Heart right ventricle (tissue), 16 donors: ENCODE measurements at regions not wholly inside any gene's neighbourhood (a gene's known extent, or its start where the extent isn't known, plus 50 kb on each side); places are given as distances from the start of the nearest gene placed in this dataset.

Source experiments
- ATAC-seq, 8 donors: fragments of 200-7000 bp; cut with Tn5 transposase; one replicate each; pipeline ENCODE4 v1.9.1; 2020; ENCODE audit warnings: mild to moderate bottlenecking in 8 of 8, moderate library complexity in 8 of 8, moderate number of reproducible peaks in 1 of 8
- DNase-seq, 2 donors: peaks; one replicate each; pipeline ENCODE4 v3.0.0-alpha.2; 2020
- H3K27ac ChIP-seq, 10 donors: fragments of 200-600 bp; sonication (generic) in 2 of 10; one replicate each; pipeline versions ENCODE4 v1.5.0 to v1.8.0; 2020 to 2022; ENCODE audit warnings: mild to moderate bottlenecking in 3 of 10
- H3K27me3 ChIP-seq, 7 donors: fragments of 200-600 bp; one replicate each; pipeline ENCODE4 v1.8.0; 2021 to 2022; ENCODE audit warnings: mild to moderate bottlenecking in 2 of 7
- H3K36me3 ChIP-seq, 9 donors: fragments of 200-600 bp; sonication (generic) in 1 of 9; one replicate each; pipeline versions ENCODE4 v1.5.0 to v1.8.0; 2020 to 2022; ENCODE audit warnings: mild to moderate bottlenecking in 2 of 9
- H3K4me1 ChIP-seq, 9 donors: fragments of 200-600 bp; sonication (generic) in 1 of 9; one replicate each; pipeline versions ENCODE4 v1.5.0 to v1.8.0; 2020 to 2022; ENCODE audit warnings: mild to moderate bottlenecking in 4 of 9
- H3K4me3 ChIP-seq, 10 donors: fragments of 200-600 bp; sonication (generic) in 2 of 10; one replicate each; pipeline versions ENCODE4 v1.5.0 to v1.8.0; 2020 to 2022; ENCODE audit warnings: mild to moderate bottlenecking in 7 of 10, moderate library complexity in 2 of 10
- H3K9me3 ChIP-seq, 11 donors: fragments of 200-600 bp in 10 of 11; sonication (generic) in 2 of 11; one replicate each; pipeline versions ENCODE4 v1.5.0 to v1.8.0; 2013 to 2022; ENCODE audit warnings: mild to moderate bottlenecking in 2 of 11, control low read depth in 1 of 11, moderate library complexity in 1 of 11
- WGBS, 2 donors: extraction: QIAGEN DNeasy Blood & Tissue Kit; methylation state at CpG; one replicate each; pipeline ENCODE4 v1.1.7; 2013; ENCODE audit warnings: inconsistent platforms in 1 of 2; 5-methylcytosine and 5-hydroxymethylcytosine counted together
- intact Hi-C, 10 donors: fragments of 100-400 bp; cut with DNase I; formaldehyde crosslinking; loops; one replicate each; pipeline versions ENCODE4 v1.11.1 to v1.14.2; 2022
- TF ChIP-seq, protein P1 (sequence below), 9 donors: fragments of 200-600 bp; sonication (generic) in 2 of 9; IDR thresholded peaks; one replicate each; pipeline versions ENCODE4 v1.5.0 to v1.8.0; 2021 to 2022; ENCODE audit warnings: antibody characterized with exemption in 9 of 9, mild to moderate bottlenecking in 5 of 9, moderate library complexity in 1 of 9
- donor health status: Arrhythmogenic right ventricular cardiomyopathy.
- donor health status: ischemic (EF 13 %, LVEDD 7.1; RV severe dilation, severe dysfunction).
- donor health status: healthy with polysubstance abuse.
- donor health status: DM: no; HTN: yes; CAD: no.
- donor health status: DM: no; HTN: no; CAD: no.
- donor health status: ischemic (EF 25% LVEDD 6.9; RV normal size, moderate dysfunction).
- donor health status: ischemic (EF 25% LVEDD 5.7; RV mildly dilated, moderate dysfunction).
- donor health status: healthy.
- donor health status: DM: yes; HTN: yes; CAD: no.
- donor health status: Ischemic cardiomyopathy.
- donor health status: ischemic (EF 35%, LVEDD 5.7; RV mildly dilated, moderate dysfunction).
- donor health status: nonischemic (EF 11% LVEDD 7.7; RV severe dilation, severe dysfunction).
- donor health status: DM: yes; HTN: yes; CAD: no.
- donor health status: PGD.
- donor health status: ischemic (EF 29% LVEDD 5.4; RV normal size, mild dysfunction).
- donor health status: nonischemic (EF 23%, LVEDD 6.1; RV moderate dilation, normal function).

- H3K4me1 ChIP-seq = peaks cover 0 to 3% (median 0%) of the 10 kb centered on the region in 9 donors
- 92 to 95% methylated on average over 18 of the region's 18 CpGs for WGBS, 2 donors
- no peaks in the 10 kb centered on the region for H3K27me3 ChIP-seq
- no peak for ATAC-seq
- H3K36me3 ChIP-seq = no peaks in the 10 kb centered on the region
- no peak overlapping the region for H3K27ac ChIP-seq
- H3K4me3 ChIP-seq = no peak overlapping the region
- no peaks in the 10 kb centered on the region for H3K9me3 ChIP-seq
- intact Hi-C loops = no loop called here
- DNase-seq = no peak
- TF ChIP-seq, protein P1, sequence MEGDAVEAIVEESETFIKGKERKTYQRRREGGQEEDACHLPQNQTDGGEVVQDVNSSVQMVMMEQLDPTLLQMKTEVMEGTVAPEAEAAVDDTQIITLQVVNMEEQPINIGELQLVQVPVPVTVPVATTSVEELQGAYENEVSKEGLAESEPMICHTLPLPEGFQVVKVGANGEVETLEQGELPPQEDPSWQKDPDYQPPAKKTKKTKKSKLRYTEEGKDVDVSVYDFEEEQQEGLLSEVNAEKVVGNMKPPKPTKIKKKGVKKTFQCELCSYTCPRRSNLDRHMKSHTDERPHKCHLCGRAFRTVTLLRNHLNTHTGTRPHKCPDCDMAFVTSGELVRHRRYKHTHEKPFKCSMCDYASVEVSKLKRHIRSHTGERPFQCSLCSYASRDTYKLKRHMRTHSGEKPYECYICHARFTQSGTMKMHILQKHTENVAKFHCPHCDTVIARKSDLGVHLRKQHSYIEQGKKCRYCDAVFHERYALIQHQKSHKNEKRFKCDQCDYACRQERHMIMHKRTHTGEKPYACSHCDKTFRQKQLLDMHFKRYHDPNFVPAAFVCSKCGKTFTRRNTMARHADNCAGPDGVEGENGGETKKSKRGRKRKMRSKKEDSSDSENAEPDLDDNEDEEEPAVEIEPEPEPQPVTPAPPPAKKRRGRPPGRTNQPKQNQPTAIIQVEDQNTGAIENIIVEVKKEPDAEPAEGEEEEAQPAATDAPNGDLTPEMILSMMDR (IDR thresholded peaks at IDR 0.05) = no peak
These were observed 143.0 kb upstream of the ARID2 start for GRCh38 chr12:45586486-45586885.

- no peak for ATAC-seq
- 92 to 97% methylated on average over 2 of the region's 2 CpGs for WGBS, 2 donors
- H3K9me3 ChIP-seq = no peaks in the 10 kb centered on the region
- no peaks in the 10 kb centered on the region for H3K27me3 ChIP-seq
- intact Hi-C loops = no loop called here
- H3K27ac ChIP-seq = no peak overlapping the region
- no peak overlapping the region for H3K4me3 ChIP-seq
- DNase-seq = no peak
- H3K4me1 ChIP-seq = peaks cover 0 to 3% (median 0%) of the 10 kb centered on the region in 9 donors
- TF ChIP-seq, protein P1 (IDR thresholded peaks at IDR 0.05) = no peak
- H3K36me3 ChIP-seq = no peaks in the 10 kb centered on the region
These were observed 142.5 kb upstream of the ARID2 start for GRCh38 chr12:45587012-45587411.

- intact Hi-C loops = no loop called here
- TF ChIP-seq, protein P1 (IDR thresholded peaks at IDR 0.05) = peak in 6 of 9 donors; percentile 11 to 39 (median 16)
- 94 to 96% methylated on average over 3 of the region's 3 CpGs for WGBS, 2 donors
- Histone ChIP-seq H3K36me3 (no peaks in the 10 kb centered on the region), H3K27ac (no peak overlapping the region), H3K4me3 (no peak overlapping the region), H3K9me3 (no peaks in the 10 kb centered on the region), H3K4me1 (peaks cover 0 to 3% (median 0%) of the 10 kb centered on the region in 9 donors), H3K27me3 (no peaks in the 10 kb centered on the region)
- peak in 1 of 2 donors; percentile 12 for DNase-seq
- peak in 4 of 8 donors; percentile 56 to 71 (median 67) for ATAC-seq
These were observed 141.5 kb upstream of the ARID2 start for GRCh38 chr12:45587877-45588533.

GRCh38 chr12:45590646-45591045 lies 138.9 kb upstream of the ARID2 start:
- H3K4me3 ChIP-seq = no peak overlapping the region
- H3K27me3 ChIP-seq = no peaks in the 10 kb centered on the region
- H3K27ac ChIP-seq = no peak overlapping the region
- 61 to 73% methylated on average over 2 of the region's 2 CpGs for WGBS, 2 donors
- ATAC-seq (no peak), DNase-seq (no peak)
- H3K36me3 ChIP-seq = no peaks in the 10 kb centered on the region
- no peaks in the 10 kb centered on the region for H3K4me1 ChIP-seq
- peaks cover 0 to 4% (median 0%) of the 10 kb centered on the region in 11 donors for H3K9me3 ChIP-seq
- TF ChIP-seq, protein P1 (IDR thresholded peaks at IDR 0.05) = no peak
- intact Hi-C loops = no loop called here
